Prostate gland (tissue), 1 donor: ENCODE measurements at regions not wholly inside any gene's neighbourhood (a gene's known extent, or its start where the extent isn't known, plus 50 kb on each side); places are given as distances from the start of the nearest gene placed in this dataset.

Experiments used
- POLR2A ChIP-seq: fragments of 450-650 bp; IDR thresholded peaks from one replicate; pipeline ENCODE4 v1.6.1; 2016; ENCODE audit warnings: antibody characterized with exemption, mild to moderate bottlenecking
- POLR2AphosphoS5 ChIP-seq: sonication (generic); formaldehyde crosslinking; IDR thresholded peaks from one replicate; pipeline ENCODE4 v1.6.1; 2017; ENCODE audit warnings: antibody characterized with exemption

GRCh38 chr3:20811631-20812030, 625.6 kb upstream of the SGO1 start:
- TF ChIP-seq POLR2AphosphoS5 = no peak
- TF ChIP-seq POLR2A = no peak
